HG03378 (cell line): ENCODE measurements at regions not wholly inside any gene's neighbourhood (a gene's known extent, or its start where the extent isn't known, plus 50 kb on each side); places are given as distances from the start of the nearest gene placed in this dataset.

Source experiments
- ATAC-seq: cut with Tn5 transposase; IDR thresholded peaks from one replicate; pipeline ENCODE4 v1.9.1; 2021; ENCODE audit warnings: mild to moderate bottlenecking, moderate library complexity; ENCODE audit not compliant: unreplicated experiment

- ATAC-seq = no peak
Observed at GRCh38 chr13:85666356-85666755, 132.9 kb downstream of the SLITRK6 start.

- ATAC-seq = no peak
Observed at GRCh38 chr13:85665286-85665685, 133.9 kb downstream of the SLITRK6 start.

GRCh38 chr13:85663856-85664255 is 135.4 kb downstream of the SLITRK6 start:
- no peak for ATAC-seq

GRCh38 chr13:85662186-85662585 is 137.0 kb downstream of the SLITRK6 start:
- ATAC-seq = no peak

GRCh38 chr13:85661675-85662074 is 137.5 kb downstream of the SLITRK6 start:
- no peak for ATAC-seq

GRCh38 chr13:85659493-85659892 is 139.7 kb downstream of the SLITRK6 start:
- ATAC-seq = no peak

GRCh38 chr13:85657942-85658341 is 141.3 kb downstream of the SLITRK6 start:
- no peak for ATAC-seq

GRCh38 chr13:85655040-85655439 is 144.2 kb downstream of the SLITRK6 start:
- ATAC-seq = no peak

- no peak for ATAC-seq
Observed at GRCh38 chr13:85654227-85654626, 145.0 kb downstream of the SLITRK6 start.

GRCh38 chr13:85653681-85654080 is 145.5 kb downstream of the SLITRK6 start:
- no peak for ATAC-seq

- ATAC-seq = no peak
Observed at GRCh38 chr13:85652491-85652890, 146.7 kb downstream of the SLITRK6 start.

- no peak for ATAC-seq
Observed at GRCh38 chr13:85651440-85651839, 147.8 kb downstream of the SLITRK6 start.

GRCh38 chr13:85650613-85651012 is 148.6 kb downstream of the SLITRK6 start:
- no peak for ATAC-seq

- ATAC-seq = no peak
Observed at GRCh38 chr13:85640727-85641126, 158.5 kb downstream of the SLITRK6 start.

- ATAC-seq = no peak
Observed at GRCh38 chr13:85638815-85639393, 160.3 kb downstream of the SLITRK6 start.

GRCh38 chr13:85638265-85638664 is 161.0 kb downstream of the SLITRK6 start:
- ATAC-seq = no peak

- no peak for ATAC-seq
Observed at GRCh38 chr13:85632526-85633195, 166.6 kb downstream of the SLITRK6 start.

- ATAC-seq = no peak
Observed at GRCh38 chr13:85631801-85632200, 167.4 kb downstream of the SLITRK6 start.

GRCh38 chr13:85626603-85627002 is 172.6 kb downstream of the SLITRK6 start:
- no peak for ATAC-seq

GRCh38 chr13:85619321-85619720 is 179.9 kb downstream of the SLITRK6 start:
- no peak for ATAC-seq

- ATAC-seq = no peak
Observed at GRCh38 chr13:85618521-85618920, 180.7 kb downstream of the SLITRK6 start.

- no peak for ATAC-seq
Observed at GRCh38 chr13:85616275-85616674, 182.9 kb downstream of the SLITRK6 start.

- no peak for ATAC-seq
Observed at GRCh38 chr13:85615031-85615430, 184.2 kb downstream of the SLITRK6 start.
